ENCODE measurements at regions not wholly inside any gene's neighbourhood (a gene's known extent, or its start where the extent isn't known, plus 50 kb on each side); places are given as distances from the start of the nearest gene placed in this dataset.

DNA sequence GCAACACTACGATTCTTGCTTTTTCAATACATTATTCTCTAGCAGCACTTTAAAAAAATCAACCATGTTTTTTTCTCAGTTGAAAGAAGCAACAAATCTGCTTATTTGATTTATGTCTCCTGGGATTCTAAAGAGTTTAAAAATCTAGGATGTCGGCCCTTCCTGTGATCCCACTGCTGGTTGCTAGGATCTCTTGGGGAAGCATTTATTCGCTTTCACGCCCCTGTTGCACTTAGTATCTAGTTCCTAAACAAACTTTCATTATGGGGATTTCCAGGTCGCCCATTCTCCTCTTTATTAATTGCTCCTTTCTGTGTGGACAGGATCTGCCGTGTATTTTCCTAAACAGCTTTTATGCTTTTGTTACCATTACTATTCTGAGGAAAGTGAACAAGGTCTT, 313.5 kb downstream of the AGTPBP1 start:
- DNase-seq (ENCODE audit: low read depth), result no peak

DNA sequence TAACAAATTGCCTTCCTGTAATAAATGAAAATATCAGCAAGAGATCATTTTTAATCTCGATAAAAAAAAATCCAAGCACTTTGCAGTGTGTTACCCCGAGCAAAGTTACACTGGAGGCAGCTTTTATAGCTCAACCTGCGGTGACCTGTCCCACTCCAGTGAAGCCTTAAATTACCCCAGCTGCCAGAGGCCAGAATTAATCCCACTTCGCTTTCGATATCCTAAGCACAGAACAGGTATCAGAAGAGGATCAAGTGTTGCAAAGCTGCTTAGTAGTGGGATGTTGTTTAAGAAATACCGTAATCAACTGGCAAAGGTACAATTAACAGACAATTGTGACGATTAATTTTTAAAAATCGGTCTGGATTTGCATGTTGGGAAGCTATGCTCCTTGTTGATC, 314.0 kb downstream of the AGTPBP1 start:
- no peak for DNase-seq (ENCODE audit: low read depth)

GRCh38 chr9:85425153-85425611, 316.6 kb downstream of the AGTPBP1 start:
- DNase-seq (ENCODE audit: low read depth), result peak; percentile 19

- DNase-seq (ENCODE audit: low read depth), result no peak
These were observed 318.3 kb downstream of the AGTPBP1 start for GRCh38 chr9:85423422-85423821.

GRCh38 chr9:85421641-85422040, 320.1 kb downstream of the AGTPBP1 start:
- no peak for DNase-seq (ENCODE audit: low read depth)

GRCh38 chr9:85420750-85421149, 321.0 kb downstream of the AGTPBP1 start:
- no peak for DNase-seq (ENCODE audit: low read depth)

- DNase-seq (ENCODE audit: low read depth), result no peak
These were observed 324.1 kb downstream of the AGTPBP1 start for GRCh38 chr9:85417674-85418073.

DNA sequence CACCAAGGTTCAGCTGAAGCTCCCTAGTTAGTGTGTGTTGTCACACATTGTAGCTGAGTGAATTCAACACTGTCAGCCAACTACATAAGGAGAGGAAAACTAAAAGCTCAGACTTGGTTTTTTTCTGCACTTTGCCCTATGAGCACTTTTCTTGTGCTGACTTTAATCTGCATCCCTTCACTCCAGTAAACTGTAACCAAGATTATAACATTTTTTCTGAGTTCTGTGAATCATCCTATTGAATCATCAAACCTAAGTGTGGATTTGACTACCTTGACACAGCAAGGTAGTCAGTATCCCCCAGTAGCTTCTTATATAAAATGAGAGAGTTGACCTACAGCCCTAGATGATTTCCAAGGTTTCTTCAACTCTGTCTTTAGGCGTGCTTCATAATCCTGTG, 325.0 kb downstream of the AGTPBP1 start:
- no peak for DNase-seq (ENCODE audit: low read depth)

DNA sequence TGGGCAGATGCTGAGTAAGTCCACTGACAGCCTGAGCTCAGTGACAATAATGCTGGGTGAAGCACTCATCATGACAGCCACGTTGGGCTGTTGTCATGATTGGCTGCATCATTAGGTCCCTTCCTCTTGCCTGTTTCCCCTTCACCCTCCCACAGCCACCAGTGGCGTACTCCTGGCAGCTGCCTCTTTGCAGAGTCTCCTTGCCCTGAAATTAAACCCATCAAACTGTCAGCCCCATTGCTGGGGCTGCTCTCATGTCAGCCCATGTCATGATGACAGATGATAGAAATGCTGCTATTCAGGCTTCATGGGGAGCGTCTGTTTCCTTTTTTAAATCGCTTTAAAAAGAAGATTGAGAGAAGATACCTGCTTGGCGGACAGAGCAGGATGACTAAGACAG, 327.4 kb downstream of the AGTPBP1 start:
- DNase-seq (ENCODE audit: low read depth), result no peak

DNA sequence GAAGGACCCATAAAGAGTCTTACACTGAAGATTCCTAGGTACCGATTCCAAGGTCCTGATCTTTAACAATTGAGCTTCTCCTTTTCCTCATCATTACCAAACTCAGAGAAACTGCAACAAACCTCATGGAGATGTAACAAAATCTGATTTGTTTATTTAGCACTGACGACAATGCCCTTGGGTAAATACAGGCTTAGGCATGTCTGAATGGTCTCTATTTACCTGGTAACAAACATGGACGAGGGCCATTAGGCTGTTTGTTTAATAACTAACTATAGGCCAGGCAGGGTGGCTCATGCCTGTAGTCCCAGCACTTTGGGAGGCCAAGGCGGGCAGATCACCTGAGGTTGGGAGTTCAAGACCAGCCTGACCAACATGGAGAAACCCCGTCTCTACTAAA, 333.3 kb downstream of the AGTPBP1 start:
- DNase-seq (ENCODE audit: low read depth), result no peak

DNA sequence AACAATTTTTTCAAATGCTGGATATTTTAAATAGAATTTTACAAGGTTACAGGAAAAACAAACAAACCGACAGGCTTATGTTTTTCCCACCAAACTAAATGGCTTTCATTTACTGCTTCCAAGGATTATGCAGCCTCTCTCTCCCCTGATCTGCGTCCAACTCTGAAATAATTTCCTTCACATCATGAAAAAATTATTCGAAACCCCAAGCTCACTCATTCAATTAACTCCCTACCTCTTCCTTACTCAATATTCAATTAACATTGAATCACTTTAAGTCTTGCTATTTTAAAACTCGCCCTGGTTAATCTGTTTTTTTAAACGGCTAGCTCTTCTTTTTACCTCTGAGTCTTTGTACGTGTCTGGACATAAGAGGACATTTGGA, 336.2 kb downstream of the AGTPBP1 start:
- DNase-seq (ENCODE audit: low read depth), result no peak

- DNase-seq (ENCODE audit: low read depth), result no peak
These were observed 336.7 kb downstream of the AGTPBP1 start for GRCh38 chr9:85404911-85405565.

- DNase-seq (ENCODE audit: low read depth), result no peak
These were observed 339.2 kb downstream of the AGTPBP1 start for GRCh38 chr9:85402551-85402950.

DNA sequence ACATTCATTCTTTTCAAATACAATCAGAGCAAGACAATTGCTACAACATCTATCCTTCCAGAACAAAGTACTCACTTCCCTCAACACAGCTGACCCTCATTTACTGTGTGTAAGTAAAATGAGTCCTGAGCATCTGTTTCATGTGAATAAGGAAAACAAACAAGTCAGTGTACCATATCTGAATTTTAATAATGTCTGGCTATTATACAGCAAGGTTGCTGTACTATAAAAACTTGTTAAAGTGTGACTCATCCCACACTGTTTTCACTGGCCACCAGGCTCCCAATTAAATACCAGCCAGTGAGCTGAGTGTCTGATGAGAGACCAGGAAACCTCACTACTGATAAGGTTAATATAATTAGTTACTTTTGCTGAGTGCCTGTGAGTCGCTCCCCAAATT, 339.8 kb downstream of the AGTPBP1 start:
- DNase-seq (ENCODE audit: low read depth), result no peak

DNA sequence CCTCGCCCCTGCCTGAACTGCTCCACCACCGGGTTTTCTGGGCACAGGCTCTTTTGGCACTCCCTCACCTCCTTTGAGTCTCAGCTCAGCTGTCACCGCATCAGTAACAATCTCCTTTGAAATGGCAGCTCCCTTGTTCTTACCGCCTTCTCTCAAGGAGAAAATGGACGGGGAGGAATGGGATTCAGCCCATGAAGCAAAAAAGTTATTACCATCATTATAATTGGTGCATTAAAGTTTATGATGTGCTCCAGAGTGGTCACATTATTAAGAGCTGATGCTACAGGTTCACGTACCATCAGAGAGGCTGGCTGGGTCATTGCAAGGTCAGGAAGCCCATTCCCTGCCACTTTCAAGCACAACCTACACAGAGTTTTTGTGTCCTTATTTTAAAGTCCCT, 344.7 kb downstream of the AGTPBP1 start:
- DNase-seq (ENCODE audit: low read depth), result no peak

DNA sequence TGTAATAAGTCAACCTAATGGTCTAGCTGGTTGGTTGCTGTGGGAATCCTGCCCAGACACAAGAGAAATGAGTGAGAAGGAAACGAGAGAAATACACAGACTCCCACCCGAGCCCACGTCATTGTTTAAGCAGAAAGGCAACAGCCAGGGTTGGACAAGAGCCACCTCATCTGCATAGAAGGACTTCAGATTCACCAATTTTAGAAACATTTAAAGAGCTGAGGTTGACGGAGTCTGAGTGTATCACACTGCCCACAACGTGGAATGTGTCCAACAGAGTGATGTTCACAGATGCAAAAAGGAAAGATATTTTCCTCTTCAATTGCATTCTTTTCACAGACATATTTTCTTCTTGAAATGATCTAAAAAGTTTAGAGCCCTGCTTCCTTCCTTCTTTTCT, 349.5 kb downstream of the AGTPBP1 start:
- DNase-seq (ENCODE audit: low read depth), result no peak

GRCh38 chr9:85377731-85378289, 363.9 kb downstream of the AGTPBP1 start:
- DNase-seq (ENCODE audit: low read depth), result peak; percentile 45

- DNase-seq (ENCODE audit: low read depth), result no peak
These were observed 373.0 kb downstream of the AGTPBP1 start for GRCh38 chr9:85368781-85369180.

DNA sequence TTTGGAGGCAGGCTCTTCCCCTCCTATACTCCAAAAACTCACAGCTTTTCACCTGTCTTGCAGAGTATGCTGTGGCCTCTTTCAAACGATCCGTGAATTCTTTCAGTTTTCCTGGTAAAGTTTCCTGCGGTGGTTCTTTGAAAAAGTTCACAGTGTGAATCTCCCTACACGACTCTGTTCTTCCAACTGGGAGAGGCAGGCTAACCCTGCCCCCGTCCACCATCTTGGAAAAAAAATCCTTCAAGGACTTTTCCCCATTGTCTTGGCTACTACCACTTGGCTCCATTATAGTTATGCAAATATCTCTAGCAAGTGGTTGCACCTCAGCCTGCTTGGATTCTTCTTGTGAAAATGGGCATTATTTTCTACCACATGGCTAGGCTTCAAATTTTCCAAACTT, 382.6 kb downstream of the AGTPBP1 start:
- no peak for DNase-seq (ENCODE audit: low read depth)

DNA sequence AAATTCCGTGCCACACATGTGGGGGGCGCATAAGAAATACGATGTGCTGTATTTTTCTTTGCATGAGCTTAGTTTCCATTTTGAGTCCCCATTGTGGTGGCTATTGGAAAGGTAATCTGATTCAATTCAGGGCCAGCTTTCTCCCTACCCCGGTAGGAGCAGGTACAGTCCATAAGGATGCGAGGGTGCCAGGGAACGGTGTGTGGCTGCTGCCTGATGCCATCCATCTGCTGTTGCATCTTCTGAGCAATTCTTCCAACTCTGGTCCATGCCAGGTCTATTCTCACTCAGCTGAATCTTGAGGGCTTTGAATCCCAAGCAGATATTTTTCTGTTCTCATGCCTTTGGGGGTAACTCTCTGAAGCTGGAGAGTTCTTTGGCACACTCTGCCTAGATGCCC, 392.7 kb downstream of the AGTPBP1 start:
- DNase-seq (ENCODE audit: low read depth), result no peak

- no peak for DNase-seq (ENCODE audit: low read depth)
These were observed 394.2 kb downstream of the AGTPBP1 start for GRCh38 chr9:85347541-85347940.

- DNase-seq (ENCODE audit: low read depth), result no peak
These were observed 396.9 kb downstream of the AGTPBP1 start for GRCh38 chr9:85344901-85345300.

DNA sequence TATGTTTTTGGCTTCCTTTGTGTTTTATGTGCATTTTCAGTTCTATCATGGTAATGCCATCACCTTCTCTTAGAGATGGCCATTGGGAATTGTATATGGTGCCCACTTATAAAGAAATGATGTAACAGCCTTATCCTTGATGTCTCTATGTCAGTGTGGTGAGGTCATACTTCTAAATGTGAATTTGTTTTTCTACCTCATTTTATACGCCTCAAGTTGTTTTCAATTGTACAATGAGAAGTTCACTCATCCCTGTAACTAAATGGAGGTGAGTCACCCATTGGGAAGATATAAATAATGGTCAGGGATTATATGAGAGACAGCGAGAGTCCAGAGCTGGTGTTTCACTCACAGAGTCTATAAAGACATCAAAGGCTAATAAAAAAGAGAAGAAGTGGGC, 402.4 kb downstream of the AGTPBP1 start:
- no peak for DNase-seq (ENCODE audit: low read depth)

DNA sequence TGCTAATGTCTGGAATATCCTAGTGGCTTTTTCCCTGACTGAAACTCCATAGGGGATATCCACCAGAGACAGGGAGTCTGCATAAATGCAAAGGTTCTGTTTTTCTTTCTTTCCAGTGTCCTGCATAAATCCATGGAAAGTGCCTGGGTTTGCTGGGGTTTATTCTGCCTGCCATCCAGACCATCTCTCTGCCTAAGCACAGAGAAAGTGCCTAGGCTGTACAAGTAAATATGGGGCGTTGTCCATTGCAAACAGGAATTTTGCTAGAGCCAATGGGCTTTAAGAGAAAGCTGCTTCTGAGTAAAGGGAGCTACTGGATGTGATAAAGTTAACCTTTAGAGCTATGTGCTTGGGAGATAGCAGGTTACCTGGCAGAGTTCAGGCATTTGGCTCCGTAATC, 407.5 kb downstream of the AGTPBP1 start:
- no peak for DNase-seq (ENCODE audit: low read depth)
